ENCODE measurements at regions not wholly inside any gene's neighbourhood (a gene's known extent, or its start where the extent isn't known, plus 50 kb on each side); places are given as distances from the start of the nearest gene placed in this dataset.

DNA sequence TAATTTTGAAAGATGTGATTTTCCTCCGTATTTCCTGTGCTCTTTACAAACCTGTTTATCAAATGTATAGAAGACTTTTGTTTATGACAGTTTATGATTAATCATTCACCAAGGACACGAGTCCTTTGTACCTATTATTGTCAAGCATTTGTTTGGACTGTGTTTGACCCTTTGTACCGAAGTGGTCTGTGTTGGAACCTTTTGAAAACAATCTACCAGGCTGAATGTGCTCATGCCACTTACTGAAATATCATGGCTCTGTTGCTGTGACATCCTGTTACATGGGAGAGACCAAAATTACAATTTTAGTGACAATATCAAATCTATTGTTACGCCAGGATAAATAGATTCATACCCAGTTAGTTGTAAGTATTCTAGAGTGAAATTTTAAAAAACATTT is 193.6 kb downstream of the IRS2 start:
- TF ChIP-seq POLR2A (IDR thresholded peaks at IDR 0.05; ENCODE audit: borderline replicate concordance, extremely low read depth, insufficient read depth, insufficient read length) (no peak), EZH2 (IDR thresholded peaks at IDR 0.05) (no peak), REST (IDR thresholded peaks at IDR 0.05; ENCODE audit: low read depth) (no peak), EGR1 (IDR thresholded peaks at IDR 0.05; ENCODE audit: low read depth) (no peak), YY1 (IDR thresholded peaks at IDR 0.05; ENCODE audit: extremely low read depth, insufficient replicate concordance, low read depth, low read length) (no peak)

Measured in HCT116 (cell line).